Hypothalamus (tissue), 51 donors: ENCODE measurements at regions not wholly inside any gene's neighbourhood (a gene's known extent, or its start where the extent isn't known, plus 50 kb on each side); places are given as distances from the start of the nearest gene placed in this dataset.
"Not testable (repeated sequence)": the region's sequence is repeated elsewhere in the genome, so short reads cannot be mapped to it uniquely, and the experiment has no call there.

Experiments used
- DNase-seq, 51 donors: peaks; one replicate each; lab custom pipeline; 2025; lab: John Stamatoyannopoulos, UW

GRCh38 chr6:115467726-115468125 lies 593.0 kb downstream of the FRK start:
- DNase-seq, result no peak

DNA sequence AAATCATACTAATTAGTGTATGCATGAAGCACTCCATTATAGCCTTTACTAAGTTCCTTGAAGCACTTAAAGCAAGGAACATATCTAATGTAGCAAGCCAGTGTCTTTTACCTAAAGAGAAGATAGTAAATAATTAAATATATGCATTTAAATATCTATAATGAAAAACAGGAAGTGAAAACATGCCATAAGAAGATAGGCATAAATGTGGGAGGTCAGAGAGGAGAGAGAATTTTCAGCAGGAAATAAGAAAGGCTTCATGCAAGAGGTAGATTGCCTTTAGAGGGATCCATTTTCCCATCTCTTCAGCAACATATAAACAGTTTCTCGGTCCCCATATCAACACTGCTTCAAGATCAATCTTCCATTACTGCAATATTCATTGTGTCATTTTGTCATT lies 599.8 kb downstream of the FRK start:
- no peak for DNase-seq

GRCh38 chr6:115456848-115457247 lies 603.8 kb downstream of the FRK start:
- no peak for DNase-seq

DNA sequence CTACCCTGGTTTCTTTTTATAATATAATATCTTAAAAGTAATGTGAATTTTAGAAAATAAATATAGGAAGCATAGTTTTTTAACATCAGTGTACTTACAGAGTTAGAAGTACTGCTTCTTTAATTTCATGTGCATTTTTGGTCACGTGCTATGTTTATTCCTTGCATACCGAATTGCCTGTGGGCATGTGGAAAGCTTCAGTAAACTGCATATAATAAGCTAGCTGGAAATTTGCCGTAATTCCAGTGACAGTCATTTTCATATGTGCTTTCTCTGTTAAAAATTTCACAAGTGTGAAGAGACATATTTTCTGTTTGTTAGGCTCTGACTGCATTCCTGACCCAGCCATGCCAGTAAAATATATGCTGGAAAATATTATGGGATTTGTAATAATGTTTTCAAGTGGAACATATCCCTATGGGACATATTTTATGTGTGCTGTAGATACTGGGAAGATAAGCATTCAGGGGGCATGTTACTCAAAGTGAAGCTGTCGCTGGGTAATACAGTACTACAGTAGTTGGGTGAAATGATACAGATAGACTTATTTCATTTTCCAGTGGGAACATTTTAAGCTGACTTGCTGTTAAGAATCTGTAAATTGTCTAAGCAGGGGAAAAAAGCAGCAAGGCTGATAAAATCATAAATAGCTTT lies 616.7 kb downstream of the FRK start:
- no peak for DNase-seq

DNA sequence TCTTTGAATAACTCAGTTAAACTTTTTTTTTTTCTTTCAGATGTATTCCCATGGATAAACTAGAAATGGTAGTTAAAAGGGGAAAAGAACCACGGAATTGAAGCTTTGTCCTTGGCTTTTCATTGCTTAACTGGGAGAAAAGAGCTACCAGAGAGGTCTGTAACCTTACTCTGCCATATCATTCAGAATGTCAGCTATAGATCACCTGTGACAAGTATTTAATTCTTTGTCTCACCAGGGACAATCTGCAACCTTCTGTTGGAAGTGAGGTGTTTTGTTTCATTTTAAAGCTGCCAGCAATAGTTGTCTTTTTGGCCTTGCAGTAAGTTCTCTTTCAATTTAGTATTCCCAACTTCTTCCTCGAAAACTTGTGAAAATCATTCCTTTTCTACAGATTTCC lies 618.4 kb downstream of the FRK start:
- DNase-seq, result no peak

DNA sequence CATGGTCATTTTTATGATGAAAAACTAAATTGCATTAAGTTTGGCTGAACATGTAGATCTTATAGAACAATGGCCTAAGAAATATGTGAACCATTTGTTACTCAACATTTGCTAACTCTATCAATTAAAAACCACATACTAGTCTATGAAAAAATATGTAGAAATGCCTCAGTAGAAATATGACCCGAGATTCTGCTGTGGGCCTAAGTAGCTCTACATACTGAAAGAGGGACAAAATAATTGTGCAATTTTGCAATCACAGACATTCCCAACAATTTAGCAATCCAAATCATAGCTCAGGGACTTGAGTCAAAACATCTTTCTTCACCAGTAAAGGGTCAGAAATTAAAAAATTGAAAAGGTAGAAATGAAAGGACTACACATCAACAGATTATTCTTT lies 619.0 kb downstream of the FRK start:
- no peak for DNase-seq

DNA sequence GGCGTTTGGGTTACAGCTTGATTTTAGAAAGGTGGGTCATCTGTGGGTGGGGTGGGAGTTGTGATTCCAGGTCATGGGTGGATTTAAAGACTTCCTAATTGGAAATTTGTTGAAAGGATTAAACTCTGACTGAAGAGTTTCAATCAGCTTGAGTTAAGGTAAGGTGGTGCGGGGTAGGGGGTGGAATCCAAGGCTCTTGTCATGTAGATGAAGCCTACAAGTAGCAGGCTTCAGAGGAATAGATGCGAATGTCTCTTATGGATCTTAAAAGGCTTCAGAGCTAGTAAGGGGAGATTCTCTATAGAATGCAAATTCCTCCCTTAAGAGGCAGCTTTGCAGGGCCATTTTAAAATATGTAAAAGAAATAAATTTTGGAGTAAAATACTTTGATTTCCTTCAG lies 645.3 kb downstream of the FRK start:
- no peak for DNase-seq

- DNase-seq, result not testable (repeated sequence)
Measured at GRCh38 chr6:115414916-115415315, 645.8 kb downstream of the FRK start.

GRCh38 chr6:115411756-115412155 lies 648.9 kb downstream of the FRK start:
- DNase-seq, result no peak

GRCh38 chr6:115404446-115404845 lies 656.2 kb downstream of the FRK start:
- DNase-seq, result no peak

- no peak for DNase-seq
Measured at GRCh38 chr6:115398607-115399006, 662.1 kb downstream of the FRK start.

GRCh38 chr6:115396112-115396906 lies 664.4 kb downstream of the FRK start:
- DNase-seq, result no peak

DNA sequence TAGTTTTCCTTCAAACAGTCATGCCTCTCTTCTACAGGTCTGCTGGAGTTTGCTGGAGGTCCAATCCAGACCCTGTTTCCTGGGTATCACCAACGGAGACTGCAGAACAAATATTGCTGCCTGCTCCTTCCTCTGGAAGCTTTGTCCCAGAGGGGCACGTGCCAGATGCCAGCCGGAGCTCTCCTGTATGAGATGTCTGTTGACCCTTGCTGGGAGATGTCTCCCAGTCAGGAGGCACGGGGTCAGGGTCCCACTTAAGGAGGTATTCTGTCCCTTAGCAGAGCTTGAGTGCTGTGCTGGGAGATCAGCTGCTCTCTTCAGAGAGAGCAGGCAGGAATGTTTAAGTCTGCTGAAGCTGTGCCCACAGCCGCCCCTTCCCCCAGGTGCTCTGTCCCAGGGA lies 666.9 kb downstream of the FRK start:
- DNase-seq, result no peak

GRCh38 chr6:115370202-115370601 lies 690.5 kb downstream of the FRK start:
- DNase-seq, result no peak

DNA sequence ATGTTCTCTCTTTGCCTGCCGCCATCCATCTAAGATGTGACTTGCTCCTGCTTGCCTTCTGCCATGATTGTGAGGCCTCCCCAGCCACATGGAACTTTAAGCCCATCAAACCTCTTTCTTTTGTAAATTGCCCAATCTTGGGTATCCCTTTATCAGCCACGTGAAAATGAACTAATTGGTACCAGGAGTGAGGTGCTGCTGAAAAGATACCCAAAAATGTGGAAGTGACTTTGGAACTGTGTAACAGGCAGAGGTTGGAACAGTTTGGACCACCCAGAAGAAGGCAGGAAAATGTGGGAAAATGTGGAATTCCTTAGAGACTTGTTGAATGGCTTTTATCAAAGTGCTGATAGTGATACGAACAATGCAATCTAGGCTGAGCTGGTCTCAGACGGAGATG lies 694.9 kb downstream of the FRK start:
- no peak for DNase-seq

- DNase-seq, result no peak
Measured at GRCh38 chr6:115363379-115363778, 697.3 kb downstream of the FRK start.

DNA sequence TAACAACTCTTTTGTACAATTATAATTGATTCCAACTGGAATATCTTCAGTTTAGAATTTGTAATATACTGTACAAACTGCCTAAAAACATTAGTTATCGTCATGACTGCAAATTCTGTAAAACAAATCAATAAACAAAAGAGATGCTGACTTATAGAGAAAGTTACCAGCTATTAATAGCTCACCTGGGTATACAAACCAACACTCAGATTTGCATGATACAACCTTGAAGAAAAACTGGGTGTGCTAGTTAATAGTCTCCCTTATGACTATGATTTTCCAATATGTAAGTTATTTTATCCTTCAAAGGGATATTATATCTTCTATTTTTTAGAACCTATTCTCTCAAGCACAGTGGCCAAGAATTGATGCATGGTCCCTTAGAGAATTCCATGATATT lies 698.5 kb downstream of the FRK start:
- DNase-seq, result no peak

- DNase-seq, result no peak
Measured at GRCh38 chr6:115360602-115361325, 699.9 kb downstream of the FRK start.

DNA sequence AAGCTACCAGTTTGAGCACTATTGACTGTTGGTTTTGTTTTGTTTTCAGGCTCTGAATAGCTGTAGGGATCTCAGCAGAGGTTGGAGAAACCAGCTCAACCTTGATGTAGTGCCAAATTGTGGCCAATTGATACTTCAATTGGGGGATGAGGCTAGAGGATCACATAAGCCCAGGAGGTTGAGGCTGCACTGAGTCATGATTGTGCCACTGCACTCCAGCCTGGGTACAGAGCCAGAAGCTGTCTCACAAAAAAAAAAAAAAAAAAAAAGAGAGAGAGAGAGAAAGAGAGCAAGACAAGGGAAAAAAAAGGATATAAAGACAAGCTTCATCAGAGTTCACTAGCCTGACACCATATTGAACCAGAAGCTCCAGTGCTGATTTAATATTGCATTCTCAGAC lies 702.1 kb downstream of the FRK start:
- no peak for DNase-seq

GRCh38 chr6:115356371-115356770 lies 704.3 kb downstream of the FRK start:
- no peak for DNase-seq

GRCh38 chr6:115323001-115323400 lies 737.7 kb downstream of the FRK start:
- DNase-seq, result no peak

- no peak for DNase-seq
Measured at GRCh38 chr6:115319823-115320222, 740.9 kb downstream of the FRK start.
